ENCODE measurements at regions not wholly inside any gene's neighbourhood (a gene's known extent, or its start where the extent isn't known, plus 50 kb on each side); places are given as distances from the start of the nearest gene placed in this dataset.

DNA sequence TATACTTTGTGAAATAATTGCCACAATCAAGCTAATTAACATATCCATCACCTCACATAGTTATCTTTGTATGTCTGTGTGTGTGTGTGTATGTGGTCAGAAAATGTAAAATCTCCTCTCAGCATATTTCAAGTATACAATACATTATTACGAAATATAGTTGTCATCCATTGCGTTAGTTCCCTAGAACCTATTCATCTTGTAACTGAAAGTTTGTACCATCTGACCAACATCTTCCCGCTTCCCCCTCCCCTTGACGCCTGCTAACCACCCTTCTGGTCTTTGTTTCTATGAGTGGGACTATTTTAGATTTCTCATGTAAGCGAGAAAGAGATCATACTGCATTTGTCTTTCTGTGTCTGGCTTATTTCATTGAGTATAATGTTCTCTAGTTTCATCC lies 455.3 kb downstream of the KCNT2 start:
- ChIA-PET SMC1A (ENCODE audit: uncharacterized antibody, unreplicated experiment) (no interaction called here), POLR2A (no interaction called here), RAD21 (ENCODE audit: unreplicated experiment) (no interaction called here), CTCF (no interaction called here)
- FAIRE-seq (peak; percentile 61), ATAC-seq (peak; percentile 90), DNase-seq (ENCODE audit: low read depth, low spot score) (no peak)
- Histone ChIP-seq H3K4me2 (ENCODE audit: control insufficient read depth, insufficient read depth) (no peak overlapping the region), H3K79me2 (ENCODE audit: control insufficient read depth, insufficient read depth, low read length) (no peaks in the 10 kb centered on the region), H3K4me3 (no peak overlapping the region), H3K9ac (ENCODE audit: control insufficient read depth, insufficient read depth, low read length) (no peak overlapping the region), H3K4me1 (ENCODE audit: control insufficient read depth, insufficient read depth, low read length) (no peaks in the 10 kb centered on the region), H3K27ac (ENCODE audit: control insufficient read depth, insufficient read depth) (no peak overlapping the region), H3K9me3 (replicated peaks; ENCODE audit: control insufficient read depth, insufficient read depth, low read length) (no peaks in the 10 kb centered on the region), H2AFZ (ENCODE audit: control insufficient read depth, low read depth, low read length) (no peak overlapping the region), H3K36me3 (ENCODE audit: control insufficient read depth in 2 of 2, insufficient read depth in 2 of 2, low read length in 1 of 2) (no peaks in the 10 kb centered on the region), H4K20me1 (ENCODE audit: control insufficient read depth, insufficient read depth) (no peaks in the 10 kb centered on the region), H3K27me3 (replicated peaks in 1 of 2; ENCODE audit: control insufficient read depth in 2 of 2, insufficient read depth in 2 of 2, low read length in 1 of 2) (no peaks in the 10 kb centered on the region)
- intact Hi-C loops (cut with micrococcal nuclease; ENCODE audit: unreplicated experiment), result no loop called here
- no TSS peak for BruUV-seq (replicated peaks)
- WGBS (ENCODE audit: insufficient coverage, insufficient replicate concordance, low lambda C conversion rate, missing lambda C conversion rate), result 37% methylated on average over 5 of the region's 5 CpGs
- in situ Hi-C loops (cut with MboI), result loop anchor here (10.0 kb wide), 1 partner anchor 162 kb away; no protein-coding TSS in a partner anchor
- TF ChIP-seq ZNF384 (IDR thresholded peaks at IDR 0.05; ENCODE audit: borderline replicate concordance, low read depth, low read length) (no peak), ZNF592 (IDR thresholded peaks at IDR 0.05) (0 out of 2 replicates have a peak, but pooled peaks have one; percentile 72), ASH2L (IDR thresholded peaks at IDR 0.05; ENCODE audit: borderline replicate concordance, low read depth) (no peak), RAD51 (IDR thresholded peaks at IDR 0.05) (no peak), BMI1 (IDR thresholded peaks at IDR 0.05; ENCODE audit: borderline replicate concordance) (0 out of 2 replicates have a peak, but pooled peaks have one; percentile 37), ZNF207 (IDR thresholded peaks at IDR 0.05; ENCODE audit: borderline replicate concordance) (no peak), GATAD2B (conservative IDR thresholded peaks at IDR 0.05; ENCODE audit: low read depth) (no peak), RCOR1 (conservative IDR thresholded peaks at IDR 0.05; ENCODE audit: low read depth, low read length) (no peak), ZZZ3 (IDR thresholded peaks at IDR 0.05; ENCODE audit: control insufficient read depth, insufficient read length, low read depth) (no peak)
- TF ChIP-seq, protein P1, sequence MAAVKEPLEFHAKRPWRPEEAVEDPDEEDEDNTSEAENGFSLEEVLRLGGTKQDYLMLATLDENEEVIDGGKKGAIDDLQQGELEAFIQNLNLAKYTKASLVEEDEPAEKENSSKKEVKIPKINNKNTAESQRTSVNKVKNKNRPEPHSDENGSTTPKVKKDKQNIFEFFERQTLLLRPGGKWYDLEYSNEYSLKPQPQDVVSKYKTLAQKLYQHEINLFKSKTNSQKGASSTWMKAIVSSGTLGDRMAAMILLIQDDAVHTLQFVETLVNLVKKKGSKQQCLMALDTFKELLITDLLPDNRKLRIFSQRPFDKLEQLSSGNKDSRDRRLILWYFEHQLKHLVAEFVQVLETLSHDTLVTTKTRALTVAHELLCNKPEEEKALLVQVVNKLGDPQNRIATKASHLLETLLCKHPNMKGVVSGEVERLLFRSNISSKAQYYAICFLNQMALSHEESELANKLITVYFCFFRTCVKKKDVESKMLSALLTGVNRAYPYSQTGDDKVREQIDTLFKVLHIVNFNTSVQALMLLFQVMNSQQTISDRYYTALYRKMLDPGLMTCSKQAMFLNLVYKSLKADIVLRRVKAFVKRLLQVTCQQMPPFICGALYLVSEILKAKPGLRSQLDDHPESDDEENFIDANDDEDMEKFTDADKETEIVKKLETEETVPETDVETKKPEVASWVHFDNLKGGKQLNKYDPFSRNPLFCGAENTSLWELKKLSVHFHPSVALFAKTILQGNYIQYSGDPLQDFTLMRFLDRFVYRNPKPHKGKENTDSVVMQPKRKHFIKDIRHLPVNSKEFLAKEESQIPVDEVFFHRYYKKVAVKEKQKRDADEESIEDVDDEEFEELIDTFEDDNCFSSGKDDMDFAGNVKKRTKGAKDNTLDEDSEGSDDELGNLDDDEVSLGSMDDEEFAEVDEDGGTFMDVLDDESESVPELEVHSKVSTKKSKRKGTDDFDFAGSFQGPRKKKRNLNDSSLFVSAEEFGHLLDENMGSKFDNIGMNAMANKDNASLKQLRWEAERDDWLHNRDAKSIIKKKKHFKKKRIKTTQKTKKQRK (IDR thresholded peaks at IDR 0.05; ENCODE audit: low read depth, low read length), result no peak
- TF ChIP-seq, protein P2, sequence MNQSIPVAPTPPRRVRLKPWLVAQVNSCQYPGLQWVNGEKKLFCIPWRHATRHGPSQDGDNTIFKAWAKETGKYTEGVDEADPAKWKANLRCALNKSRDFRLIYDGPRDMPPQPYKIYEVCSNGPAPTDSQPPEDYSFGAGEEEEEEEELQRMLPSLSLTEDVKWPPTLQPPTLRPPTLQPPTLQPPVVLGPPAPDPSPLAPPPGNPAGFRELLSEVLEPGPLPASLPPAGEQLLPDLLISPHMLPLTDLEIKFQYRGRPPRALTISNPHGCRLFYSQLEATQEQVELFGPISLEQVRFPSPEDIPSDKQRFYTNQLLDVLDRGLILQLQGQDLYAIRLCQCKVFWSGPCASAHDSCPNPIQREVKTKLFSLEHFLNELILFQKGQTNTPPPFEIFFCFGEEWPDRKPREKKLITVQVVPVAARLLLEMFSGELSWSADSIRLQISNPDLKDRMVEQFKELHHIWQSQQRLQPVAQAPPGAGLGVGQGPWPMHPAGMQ (IDR thresholded peaks at IDR 0.05; ENCODE audit: borderline replicate concordance), result no peak
- TF ChIP-seq, protein P3, sequence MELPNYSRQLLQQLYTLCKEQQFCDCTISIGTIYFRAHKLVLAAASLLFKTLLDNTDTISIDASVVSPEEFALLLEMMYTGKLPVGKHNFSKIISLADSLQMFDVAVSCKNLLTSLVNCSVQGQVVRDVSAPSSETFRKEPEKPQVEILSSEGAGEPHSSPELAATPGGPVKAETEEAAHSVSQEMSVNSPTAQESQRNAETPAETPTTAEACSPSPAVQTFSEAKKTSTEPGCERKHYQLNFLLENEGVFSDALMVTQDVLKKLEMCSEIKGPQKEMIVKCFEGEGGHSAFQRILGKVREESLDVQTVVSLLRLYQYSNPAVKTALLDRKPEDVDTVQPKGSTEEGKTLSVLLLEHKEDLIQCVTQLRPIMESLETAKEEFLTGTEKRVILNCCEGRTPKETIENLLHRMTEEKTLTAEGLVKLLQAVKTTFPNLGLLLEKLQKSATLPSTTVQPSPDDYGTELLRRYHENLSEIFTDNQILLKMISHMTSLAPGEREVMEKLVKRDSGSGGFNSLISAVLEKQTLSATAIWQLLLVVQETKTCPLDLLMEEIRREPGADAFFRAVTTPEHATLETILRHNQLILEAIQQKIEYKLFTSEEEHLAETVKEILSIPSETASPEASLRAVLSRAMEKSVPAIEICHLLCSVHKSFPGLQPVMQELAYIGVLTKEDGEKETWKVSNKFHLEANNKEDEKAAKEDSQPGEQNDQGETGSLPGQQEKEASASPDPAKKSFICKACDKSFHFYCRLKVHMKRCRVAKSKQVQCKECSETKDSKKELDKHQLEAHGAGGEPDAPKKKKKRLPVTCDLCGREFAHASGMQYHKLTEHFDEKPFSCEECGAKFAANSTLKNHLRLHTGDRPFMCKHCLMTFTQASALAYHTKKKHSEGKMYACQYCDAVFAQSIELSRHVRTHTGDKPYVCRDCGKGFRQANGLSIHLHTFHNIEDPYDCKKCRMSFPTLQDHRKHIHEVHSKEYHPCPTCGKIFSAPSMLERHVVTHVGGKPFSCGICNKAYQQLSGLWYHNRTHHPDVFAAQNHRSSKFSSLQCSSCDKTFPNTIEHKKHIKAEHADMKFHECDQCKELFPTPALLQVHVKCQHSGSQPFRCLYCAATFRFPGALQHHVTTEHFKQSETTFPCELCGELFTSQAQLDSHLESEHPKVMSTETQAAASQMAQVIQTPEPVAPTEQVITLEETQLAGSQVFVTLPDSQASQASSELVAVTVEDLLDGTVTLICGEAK (IDR thresholded peaks at IDR 0.05; ENCODE audit: borderline replicate concordance), result no peak
